K562 (cell line): ENCODE measurements at regions not wholly inside any gene's neighbourhood (a gene's known extent, or its start where the extent isn't known, plus 50 kb on each side); places are given as distances from the start of the nearest gene placed in this dataset.

Experiments used
- ATAC-seq: fragments of 200-7000 bp; cut with Tn5 transposase; 3 replicates; pipeline ENCODE4 v1.9.1; 2020; ENCODE audit warnings: moderate library complexity
- BruUV-seq: library from RNA; stranded (reverse); fragments of 400-500 nt; replicated peaks from 2 replicates; lab custom pipeline; 2021; lab: Mats Ljungman, UMichigan
- CTCF ChIA-PET: fragments of 300-600 bp; formaldehyde crosslinking; extraction: SDS; loops from one replicate; lab custom pipeline; 2021; ENCODE audit warnings: low intra/inter-chr PET ratio; lab: Yijun Ruan, JAX
- POLR2A ChIA-PET: fragments of 300-600, 350-650 bp; sonication (Branson Sonifier 250); formaldehyde crosslinking; extraction: SDS; loops from one replicate; lab custom pipeline; 2021; ENCODE audit warnings: antibody characterized with exemption, inconsistent platforms; lab: Yijun Ruan, JAX
- DNase-seq, 4 experiments: peaks; one replicate each; pipeline versions ENCODE4 v3.0.0 to v3.0.0-alpha.2; 2011 to 2018; ENCODE audit warnings: low spot score in 3 of 4, mixed read lengths in 3 of 4; ENCODE audit errors: extremely low read depth in 1 of 4
- FAIRE-seq: peaks from 2 replicates; lab custom pipeline; 2011; peaks lifted over from hg19 to GRCh38; lab: Jason Lieb, UNC
- H2AFZ ChIP-seq: 2 replicates; pipeline ENCODE4 v1.6.0; 2011; ENCODE audit warnings: low read depth, low read length, control low read depth, inconsistent platforms
- H3K27ac ChIP-seq: fragments of 200-600 bp; 3 replicates; pipeline ENCODE4 v1.8.0; 2011; ENCODE audit warnings: low read depth, mild to moderate bottlenecking, control low read depth, inconsistent platforms, low read length, moderate library complexity, mixed read lengths; ENCODE audit errors: extremely low read depth
- H3K27me3 ChIP-seq, 2 experiments: fragments of 300-600 bp in 1 of 2; 2 replicates in 1 of 2; 3 replicates in 1 of 2; pipeline versions ENCODE4 v1.6.0 to v1.8.0; 2011; ENCODE audit warnings: inconsistent platforms in 2 of 2, low read length in 2 of 2, mild to moderate bottlenecking in 1 of 2, mixed read lengths in 1 of 2, moderate library complexity in 1 of 2; ENCODE audit not compliant: control insufficient read depth in 2 of 2, insufficient read depth in 2 of 2
- H3K36me3 ChIP-seq: fragments of 300-600 bp; 3 replicates; pipeline ENCODE4 v1.8.0; 2011; ENCODE audit warnings: mild to moderate bottlenecking, low read length, inconsistent platforms; ENCODE audit not compliant: control insufficient read depth, insufficient read depth
- H3K4me1 ChIP-seq, 2 experiments: fragments of 200-600 bp in 1 of 2; replicated peaks in 1 of 2; 2 replicates in 1 of 2; 3 replicates in 1 of 2; pipeline versions ENCODE4 v1.5.1 to v1.8.0; 2011; ENCODE audit warnings: inconsistent platforms in 2 of 2, low read length in 2 of 2, mild to moderate bottlenecking in 1 of 2, mixed read lengths in 1 of 2, moderate library complexity in 1 of 2; ENCODE audit not compliant: control insufficient read depth in 2 of 2, insufficient read depth in 2 of 2
- H3K4me2 ChIP-seq: 2 replicates; pipeline ENCODE4 v1.6.1; 2011; ENCODE audit warnings: low read length, control low read depth, inconsistent platforms, mixed read lengths; ENCODE audit not compliant: insufficient read depth
- H3K4me3 ChIP-seq: fragments of 200-600 bp; sonication (generic), shearing (Covaris generic); 2 replicates; pipeline ENCODE4 v1.5.1; 2016; ENCODE audit warnings: control low read depth, inconsistent platforms
- H3K79me2 ChIP-seq: fragments of 200-600 bp; 3 replicates; pipeline ENCODE4 v1.8.0; 2011; ENCODE audit warnings: low read length, inconsistent platforms; ENCODE audit not compliant: control insufficient read depth, insufficient read depth
- H3K9ac ChIP-seq, 2 experiments: 2 replicates each; pipeline versions ENCODE4 v1.6.0 to v1.6.1; 2011; ENCODE audit warnings: low read depth in 2 of 2, low read length in 2 of 2, control low read depth in 1 of 2, inconsistent platforms in 1 of 2, mild to moderate bottlenecking in 1 of 2, mixed read lengths in 1 of 2; ENCODE audit not compliant: insufficient read depth in 1 of 2
- H3K9me1 ChIP-seq: one replicate; pipeline ENCODE4 v1.6.0; 2011; ENCODE audit warnings: inconsistent platforms, mild to moderate bottlenecking, low read length, moderate library complexity; ENCODE audit not compliant: control insufficient read depth, insufficient read depth
- H3K9me3 ChIP-seq: replicated peaks from 2 replicates; pipeline ENCODE4 v1.5.1; 2011; ENCODE audit warnings: low read depth, low read length, inconsistent platforms; ENCODE audit not compliant: control insufficient read depth, insufficient read depth
- H4K20me1 ChIP-seq: replicated peaks from 2 replicates; pipeline ENCODE4 v1.6.1; 2011; ENCODE audit warnings: low read length, inconsistent platforms, mixed read lengths; ENCODE audit not compliant: control insufficient read depth, insufficient read depth
- C11orf30 ChIP-seq: fragments of 450-650 bp; IDR thresholded peaks from 2 replicates; pipeline ENCODE4 v1.6.1; 2016; ENCODE audit warnings: low read depth, mild to moderate bottlenecking
- CREB1 ChIP-seq, 2 experiments: sonication (generic) in 1 of 2; formaldehyde crosslinking in 1 of 2; IDR thresholded peaks; 2 replicates each; pipeline versions ENCODE4 v1.6.1 to v1.8.0; 2012 to 2022; ENCODE audit warnings: inconsistent platforms in 1 of 2, mild to moderate bottlenecking in 1 of 2, missing genetic modification reagents in 1 of 2, moderate library complexity in 1 of 2
- CUX1 ChIP-seq: fragments of 200-800 bp; sonication (Bioruptor generic); IDR thresholded peaks from 2 replicates; pipeline ENCODE4 v1.6.1; 2016; ENCODE audit warnings: missing genetic modification characterization, missing compliant biosample characterization
- FUS ChIP-seq: fragments of 200-400 bp; formaldehyde crosslinking; optimal IDR thresholded peaks from 2 replicates; pipeline ENCODE3; 2017; ENCODE audit warnings: low read depth, low read length
- GABPB1 ChIP-seq: sonication (generic); formaldehyde crosslinking; IDR thresholded peaks from 2 replicates; pipeline ENCODE4 v1.8.0; 2022; ENCODE audit warnings: mild to moderate bottlenecking, missing genetic modification reagents
- KAT7 ChIP-seq: sonication (generic); formaldehyde crosslinking; IDR thresholded peaks from 2 replicates; pipeline ENCODE4 v1.8.0; 2022; ENCODE audit warnings: missing genetic modification reagents, mild to moderate bottlenecking, borderline replicate concordance
- RFX1 ChIP-seq: fragments of 450-650 bp; IDR thresholded peaks from 2 replicates; pipeline ENCODE4 v1.6.1; 2016; ENCODE audit warnings: mild to moderate bottlenecking, moderate library complexity
- TFAM ChIP-seq: fragments of 250-450 bp; sonication (Bioruptor Pico); conservative IDR thresholded peaks from 2 replicates; pipeline ENCODE4 v1.5.0; 2021; ENCODE audit warnings: mild to moderate bottlenecking, moderate library complexity
- U2AF2 ChIP-seq: fragments of 200-400 bp; formaldehyde crosslinking; optimal IDR thresholded peaks from 2 replicates; pipeline ENCODE3; 2017; ENCODE audit warnings: low read depth, mild to moderate bottlenecking, low read length
- ZNF121 ChIP-seq: sonication (generic); formaldehyde crosslinking; conservative IDR thresholded peaks from 2 replicates; pipeline ENCODE4 v1.8.0; 2022; ENCODE audit warnings: missing genetic modification reagents
- ZNF79 ChIP-seq: fragments of 250-450 bp; sonication (Bioruptor Pico); IDR thresholded peaks from 2 replicates; pipeline ENCODE4 v1.4.0; 2020; ENCODE audit warnings: low read depth, mild to moderate bottlenecking, moderate library complexity
- in situ Hi-C: fragments of 300-500 bp; cut with MboI; formaldehyde crosslinking; loops from 4 replicates; pipeline ENCODE4 v1.15.0; 2018; ENCODE audit warnings: inconsistent platforms, mixed read lengths
- intact Hi-C: fragments of 100-400 bp; cut with micrococcal nuclease; formaldehyde crosslinking; loops from 2 replicates; pipeline ENCODE4 v1.14.2; 2022
- TF ChIP-seq, protein P1 (sequence below): fragments of 450-650 bp; IDR thresholded peaks from one replicate; pipeline ENCODE4 v1.6.1; 2018; ENCODE audit warnings: mild to moderate bottlenecking, moderate library complexity; ENCODE audit not compliant: partially characterized antibody
- TF ChIP-seq, protein P2 (sequence below): fragments of 450-650 bp; formaldehyde crosslinking; IDR thresholded peaks from 2 replicates; pipeline ENCODE4 v1.4.0; 2022; ENCODE audit warnings: missing genetic modification characterization

GRCh38 chr3:31268868-31269267 lies 263.9 kb upstream of the STT3B start (continued):
- TF ChIP-seq CUX1 (CRISPR knock-in tag) (no peak), C11orf30 (no peak), ZNF79 (CRISPR knock-in tag) (no peak), FUS (no peak), TFAM (CRISPR knock-in tag) (no peak), ZNF121 (CRISPR knock-in tag) (no peak), CREB1 (IDR thresholded peaks at IDR 0.05) (no peak), CREB1 (CRISPR knock-in tag; IDR thresholded peaks at IDR 0.05) (no peak)

GRCh38 chr3:31270010-31270409 lies 262.7 kb upstream of the STT3B start:
- FAIRE-seq (no peak), DNase-seq (no peak), ATAC-seq (no peak)
- Histone ChIP-seq H3K9ac (no peak overlapping the region), H4K20me1 (no peaks in the 10 kb centered on the region), H3K27me3 (0 out of 5 replicates have a peak, but pooled peaks cover 0 to 3% of the 10 kb centered on the region in 2 experiments), H3K27ac (no peak overlapping the region), H3K9me3 (no peaks in the 10 kb centered on the region), H3K4me1 (no peaks in the 10 kb centered on the region), H2AFZ (no peak overlapping the region), H3K4me3 (no peak overlapping the region), H3K9me1 (no peaks in the 10 kb centered on the region), H3K79me2 (no peaks in the 10 kb centered on the region), H3K36me3 (no peaks in the 10 kb centered on the region), H3K4me2 (no peak overlapping the region)
- in situ Hi-C loops (no loop called here), intact Hi-C loops (no loop called here)
- CTCF ChIA-PET, result no interaction called here
- POLR2A ChIA-PET, result no interaction called here
- no TSS peak for BruUV-seq
- TF ChIP-seq, protein P1, sequence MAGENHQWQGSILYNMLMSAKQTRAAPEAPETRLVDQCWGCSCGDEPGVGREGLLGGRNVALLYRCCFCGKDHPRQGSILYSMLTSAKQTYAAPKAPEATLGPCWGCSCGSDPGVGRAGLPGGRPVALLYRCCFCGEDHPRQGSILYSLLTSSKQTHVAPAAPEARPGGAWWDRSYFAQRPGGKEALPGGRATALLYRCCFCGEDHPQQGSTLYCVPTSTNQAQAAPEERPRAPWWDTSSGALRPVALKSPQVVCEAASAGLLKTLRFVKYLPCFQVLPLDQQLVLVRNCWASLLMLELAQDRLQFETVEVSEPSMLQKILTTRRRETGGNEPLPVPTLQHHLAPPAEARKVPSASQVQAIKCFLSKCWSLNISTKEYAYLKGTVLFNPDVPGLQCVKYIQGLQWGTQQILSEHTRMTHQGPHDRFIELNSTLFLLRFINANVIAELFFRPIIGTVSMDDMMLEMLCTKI, result no peak
- TF ChIP-seq RFX1 (no peak), U2AF2 (no peak), KAT7 (CRISPR knock-in tag) (no peak), GABPB1 (CRISPR knock-in tag) (no peak)
- TF ChIP-seq, protein P2, sequence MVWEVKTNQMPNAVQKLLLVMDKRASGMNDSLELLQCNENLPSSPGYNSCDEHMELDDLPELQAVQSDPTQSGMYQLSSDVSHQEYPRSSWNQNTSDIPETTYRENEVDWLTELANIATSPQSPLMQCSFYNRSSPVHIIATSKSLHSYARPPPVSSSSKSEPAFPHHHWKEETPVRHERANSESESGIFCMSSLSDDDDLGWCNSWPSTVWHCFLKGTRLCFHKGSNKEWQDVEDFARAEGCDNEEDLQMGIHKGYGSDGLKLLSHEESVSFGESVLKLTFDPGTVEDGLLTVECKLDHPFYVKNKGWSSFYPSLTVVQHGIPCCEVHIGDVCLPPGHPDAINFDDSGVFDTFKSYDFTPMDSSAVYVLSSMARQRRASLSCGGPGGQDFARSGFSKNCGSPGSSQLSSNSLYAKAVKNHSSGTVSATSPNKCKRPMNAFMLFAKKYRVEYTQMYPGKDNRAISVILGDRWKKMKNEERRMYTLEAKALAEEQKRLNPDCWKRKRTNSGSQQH (CRISPR knock-in tag), result 0 out of 2 replicates have a peak, but pooled peaks have one; percentile 36
